ENCODE measurements at regions not wholly inside any gene's neighbourhood (a gene's known extent, or its start where the extent isn't known, plus 50 kb on each side); places are given as distances from the start of the nearest gene placed in this dataset.
"Not testable (repeated sequence)": the region's sequence is repeated elsewhere in the genome, so short reads cannot be mapped to it uniquely, and the experiment has no call there.

DNA sequence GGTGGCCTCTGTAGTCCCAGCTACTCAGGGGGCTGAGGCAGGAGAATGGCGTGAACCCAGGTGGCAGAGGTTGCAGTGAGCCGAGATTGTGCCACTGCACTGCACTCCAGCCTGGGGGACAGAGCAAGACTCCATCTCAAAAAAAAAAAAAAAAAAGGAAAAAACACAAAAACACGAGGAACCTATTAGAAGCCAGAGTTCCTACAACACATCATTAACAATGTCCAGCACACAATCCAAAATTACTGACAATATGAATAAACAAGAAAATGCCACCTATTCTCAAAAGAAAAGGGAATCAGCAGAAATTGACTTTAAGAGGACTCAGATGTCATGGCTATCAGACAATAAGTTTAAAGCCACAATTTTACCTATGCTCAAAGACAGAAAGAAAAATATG, 57.3 kb upstream of the HS3ST3A1 start:
- not testable (repeated sequence) for DNase-seq (ENCODE audit: extremely low spot score); H3K27ac ChIP-seq (ENCODE audit: low read depth); H3K4me3 ChIP-seq (ENCODE audit: low read depth, low read length); H3K4me1 ChIP-seq (ENCODE audit: insufficient read depth); H3K36me3 ChIP-seq (ENCODE audit: insufficient read depth)
- 88% methylated on average over 3 of the region's 3 CpGs for WGBS

DNA sequence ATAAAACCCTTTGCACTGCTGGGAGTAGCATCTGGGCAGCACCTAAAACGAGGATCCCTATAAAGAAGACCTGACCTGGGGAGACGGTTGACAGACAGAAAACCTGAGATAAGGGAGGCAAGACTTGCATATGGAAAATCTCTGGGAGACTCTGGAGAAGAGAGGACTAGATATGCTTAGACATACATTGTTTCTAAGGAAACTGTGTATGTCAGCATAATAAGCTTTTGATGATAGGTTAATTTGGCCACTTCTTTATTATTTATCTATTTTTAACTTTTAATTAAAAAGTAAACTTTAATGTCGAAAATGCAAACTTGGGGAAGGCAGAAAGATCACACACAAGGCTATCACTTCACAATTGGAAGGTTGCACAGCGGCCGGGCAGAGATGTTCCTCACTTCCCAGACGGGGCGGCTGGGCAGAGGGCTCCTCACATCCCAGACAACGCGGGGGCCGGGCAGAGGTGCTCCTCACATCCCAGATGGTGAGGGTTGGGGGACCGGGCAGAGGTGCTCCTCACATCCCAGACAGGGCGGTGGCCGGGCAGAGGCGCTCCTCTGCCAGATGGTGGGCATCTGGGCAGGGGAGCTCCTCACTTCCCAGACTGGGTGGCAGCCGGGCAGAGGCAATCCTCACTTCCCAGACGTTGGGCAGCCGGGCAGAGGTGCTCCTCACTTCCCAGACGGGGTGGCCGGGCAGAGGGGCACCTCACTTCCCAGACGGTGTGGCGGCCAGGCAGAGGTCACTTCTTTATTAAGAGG, 64.3 kb upstream of the HS3ST3A1 start:
- DNase-seq (ENCODE audit: extremely low spot score), result no peak
- Histone ChIP-seq H3K36me3 (ENCODE audit: insufficient read depth) (no peaks in the 10 kb centered on the region), H3K27ac (ENCODE audit: low read depth) (no peak overlapping the region), H3K4me1 (ENCODE audit: insufficient read depth) (no peaks in the 10 kb centered on the region), H3K4me3 (ENCODE audit: low read depth, low read length) (no peak overlapping the region)
- 91% methylated on average over 21 of the region's 21 CpGs for WGBS

- WGBS, result 63% methylated on average over 3 of the region's 3 CpGs
- no peak for DNase-seq (ENCODE audit: extremely low spot score)
- Histone ChIP-seq H3K4me1 (ENCODE audit: insufficient read depth) (no peaks in the 10 kb centered on the region), H3K4me3 (ENCODE audit: low read depth, low read length) (no peak overlapping the region), H3K27ac (ENCODE audit: low read depth) (no peak overlapping the region), H3K36me3 (ENCODE audit: insufficient read depth) (no peaks in the 10 kb centered on the region)
Measured at GRCh38 chr17:13671341-13671740, 69.6 kb upstream of the HS3ST3A1 start.

GRCh38 chr17:13671771-13672170, 70.0 kb upstream of the HS3ST3A1 start:
- Histone ChIP-seq H3K36me3 (ENCODE audit: insufficient read depth) (no peaks in the 10 kb centered on the region), H3K4me1 (ENCODE audit: insufficient read depth) (no peaks in the 10 kb centered on the region), H3K4me3 (ENCODE audit: low read depth, low read length) (no peak overlapping the region), H3K27ac (ENCODE audit: low read depth) (no peak overlapping the region)
- WGBS, result 77% methylated on average over 8 of the region's 8 CpGs
- no peak for DNase-seq (ENCODE audit: extremely low spot score)

DNA sequence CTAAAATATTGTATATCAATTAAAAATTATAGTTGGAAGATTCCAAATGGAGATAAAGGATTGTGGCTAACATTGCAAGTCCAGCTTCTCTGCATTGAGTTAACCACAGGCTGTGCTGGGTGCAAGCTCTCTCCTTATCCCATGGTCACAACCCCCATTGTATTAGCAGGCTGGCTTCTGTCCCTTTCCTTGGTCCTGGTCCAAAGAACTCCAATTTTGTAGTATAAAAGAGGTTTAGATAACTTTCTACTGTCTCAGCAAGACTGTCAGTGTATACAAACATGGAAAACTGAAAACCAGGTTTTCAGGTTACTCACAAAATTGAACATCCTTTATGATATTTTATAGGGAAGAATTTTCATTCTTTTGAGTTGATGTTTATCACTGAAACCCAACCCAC, 76.6 kb upstream of the HS3ST3A1 start:
- Histone ChIP-seq H3K4me3 (ENCODE audit: low read depth, low read length) (no peak overlapping the region), H3K27ac (ENCODE audit: low read depth) (no peak overlapping the region), H3K4me1 (ENCODE audit: insufficient read depth) (no peaks in the 10 kb centered on the region), H3K36me3 (ENCODE audit: insufficient read depth) (no peaks in the 10 kb centered on the region)
- DNase-seq (ENCODE audit: extremely low spot score), result no peak

DNA sequence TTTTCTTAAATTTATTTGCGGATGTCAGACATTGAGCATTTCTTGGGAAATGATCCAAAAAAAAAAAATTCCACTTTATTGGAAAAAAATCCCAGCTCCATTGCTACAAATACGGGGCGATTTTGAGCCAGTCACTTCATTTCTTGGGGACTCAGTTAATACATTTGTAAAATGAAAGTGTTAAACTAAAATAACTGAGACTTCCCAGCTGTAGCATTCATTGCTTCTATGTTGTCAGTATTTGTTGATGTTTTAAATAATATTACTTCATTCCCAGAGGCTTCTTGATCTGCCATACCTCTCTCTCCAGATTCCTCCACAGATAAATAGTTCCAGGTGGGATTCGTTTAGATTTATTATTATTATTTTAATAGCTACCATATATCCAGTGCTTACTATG, 77.1 kb upstream of the HS3ST3A1 start:
- H3K4me1 ChIP-seq (ENCODE audit: insufficient read depth), result no peaks in the 10 kb centered on the region
- no peak overlapping the region for H3K27ac ChIP-seq (ENCODE audit: low read depth)
- H3K4me3 ChIP-seq (ENCODE audit: low read depth, low read length), result no peak overlapping the region
- DNase-seq (ENCODE audit: extremely low spot score), result no peak
- 40% methylated on average over 4 of the region's 4 CpGs for WGBS
- no peaks in the 10 kb centered on the region for H3K36me3 ChIP-seq (ENCODE audit: insufficient read depth)

GRCh38 chr17:13688716-13689115, 87.0 kb upstream of the HS3ST3A1 start:
- 87% methylated on average over 3 of the region's 3 CpGs for WGBS
- Histone ChIP-seq H3K4me3 (ENCODE audit: low read depth, low read length) (no peak overlapping the region), H3K27ac (ENCODE audit: low read depth) (no peak overlapping the region), H3K4me1 (ENCODE audit: insufficient read depth) (no peaks in the 10 kb centered on the region), H3K36me3 (ENCODE audit: insufficient read depth) (no peaks in the 10 kb centered on the region)
- DNase-seq (ENCODE audit: extremely low spot score), result no peak

DNA sequence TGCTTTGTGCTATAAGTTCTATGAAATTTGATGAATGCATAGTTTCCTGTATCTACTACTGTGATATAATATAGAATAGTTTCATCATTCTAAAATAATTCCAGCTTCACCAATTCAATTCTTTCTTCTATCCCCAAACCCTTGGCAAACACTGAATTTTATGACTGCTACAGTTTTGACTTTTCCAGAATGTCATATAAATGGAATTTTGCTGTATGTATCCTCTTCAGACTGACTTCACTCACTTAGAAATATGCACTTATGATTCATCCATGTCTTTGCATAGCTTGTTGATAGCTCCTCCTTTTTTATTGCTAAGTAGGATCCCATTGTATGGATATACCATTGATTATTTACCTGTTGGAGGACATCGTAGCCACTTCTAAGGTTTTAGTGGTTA, 89.1 kb upstream of the HS3ST3A1 start:
- no peak overlapping the region for H3K4me3 ChIP-seq (ENCODE audit: low read depth, low read length)
- no peak for DNase-seq (ENCODE audit: extremely low spot score)
- H3K4me1 ChIP-seq (ENCODE audit: insufficient read depth), result no peaks in the 10 kb centered on the region
- no peak overlapping the region for H3K27ac ChIP-seq (ENCODE audit: low read depth)
- 90% methylated on average over 1 of the region's 1 CpG for WGBS
- no peaks in the 10 kb centered on the region for H3K36me3 ChIP-seq (ENCODE audit: insufficient read depth)

DNA sequence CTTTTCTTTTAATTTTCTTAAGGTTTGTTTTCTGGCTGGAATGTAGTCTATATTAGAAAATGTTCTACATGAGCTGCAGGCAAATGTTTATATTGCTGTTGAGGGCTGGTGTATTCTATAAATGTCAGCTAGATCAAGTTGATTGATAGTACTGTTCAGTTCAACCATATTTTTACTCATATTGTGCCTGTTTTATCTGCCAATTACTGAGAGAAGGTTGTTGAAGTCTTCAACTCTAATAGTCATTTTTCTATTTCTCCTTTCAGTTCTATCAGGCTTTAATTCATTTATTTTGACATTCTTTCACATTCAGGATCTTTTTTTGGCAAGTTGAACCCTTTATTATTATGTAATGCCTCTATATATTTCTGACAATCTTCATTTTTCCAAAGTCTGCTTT, 93.2 kb upstream of the HS3ST3A1 start:
- no peaks in the 10 kb centered on the region for H3K36me3 ChIP-seq (ENCODE audit: insufficient read depth)
- DNase-seq (ENCODE audit: extremely low spot score), result no peak
- no peak overlapping the region for H3K27ac ChIP-seq (ENCODE audit: low read depth)
- no peaks in the 10 kb centered on the region for H3K4me1 ChIP-seq (ENCODE audit: insufficient read depth)
- H3K4me3 ChIP-seq (ENCODE audit: low read depth, low read length), result no peak overlapping the region

GRCh38 chr17:13698832-13699231, 97.1 kb upstream of the HS3ST3A1 start:
- Histone ChIP-seq H3K4me1 (ENCODE audit: insufficient read depth) (no peaks in the 10 kb centered on the region), H3K4me3 (ENCODE audit: low read depth, low read length) (no peak overlapping the region), H3K36me3 (ENCODE audit: insufficient read depth) (no peaks in the 10 kb centered on the region), H3K27ac (ENCODE audit: low read depth) (no peak overlapping the region)
- no peak for DNase-seq (ENCODE audit: extremely low spot score)
- WGBS, result 91% methylated on average over 3 of the region's 3 CpGs

- DNase-seq (ENCODE audit: extremely low spot score), result no peak
- 69% methylated on average over 2 of the region's 2 CpGs for WGBS
- no peaks in the 10 kb centered on the region for H3K4me1 ChIP-seq (ENCODE audit: insufficient read depth)
- H3K36me3 ChIP-seq (ENCODE audit: insufficient read depth), result no peaks in the 10 kb centered on the region
- H3K4me3 ChIP-seq (ENCODE audit: low read depth, low read length), result no peak overlapping the region
- no peak overlapping the region for H3K27ac ChIP-seq (ENCODE audit: low read depth)
Measured at GRCh38 chr17:13699261-13699660, 97.5 kb upstream of the HS3ST3A1 start.

GRCh38 chr17:13702266-13702665, 100.5 kb upstream of the HS3ST3A1 start:
- no peak for DNase-seq (ENCODE audit: extremely low spot score)
- Histone ChIP-seq H3K36me3 (ENCODE audit: insufficient read depth) (no peaks in the 10 kb centered on the region), H3K27ac (ENCODE audit: low read depth) (no peak overlapping the region), H3K4me1 (ENCODE audit: insufficient read depth) (no peaks in the 10 kb centered on the region), H3K4me3 (ENCODE audit: low read depth, low read length) (no peak overlapping the region)
- 31% methylated on average over 1 of the region's 1 CpG for WGBS

- no peak for DNase-seq (ENCODE audit: extremely low spot score)
- Histone ChIP-seq H3K36me3 (ENCODE audit: insufficient read depth) (no peaks in the 10 kb centered on the region), H3K4me1 (ENCODE audit: insufficient read depth) (no peaks in the 10 kb centered on the region), H3K4me3 (ENCODE audit: low read depth, low read length) (no peak overlapping the region), H3K27ac (ENCODE audit: low read depth) (no peak overlapping the region)
- 47% methylated on average over 1 of the region's 1 CpG for WGBS
Measured at GRCh38 chr17:13704333-13704732, 102.6 kb upstream of the HS3ST3A1 start.

GRCh38 chr17:13705221-13705620, 103.5 kb upstream of the HS3ST3A1 start:
- no peak for DNase-seq (ENCODE audit: extremely low spot score)
- H3K4me1 ChIP-seq (ENCODE audit: insufficient read depth), result no peaks in the 10 kb centered on the region
- no peak overlapping the region for H3K27ac ChIP-seq (ENCODE audit: low read depth)
- no peaks in the 10 kb centered on the region for H3K36me3 ChIP-seq (ENCODE audit: insufficient read depth)
- 74% methylated on average over 7 of the region's 7 CpGs for WGBS
- no peak overlapping the region for H3K4me3 ChIP-seq (ENCODE audit: low read depth, low read length)

DNA sequence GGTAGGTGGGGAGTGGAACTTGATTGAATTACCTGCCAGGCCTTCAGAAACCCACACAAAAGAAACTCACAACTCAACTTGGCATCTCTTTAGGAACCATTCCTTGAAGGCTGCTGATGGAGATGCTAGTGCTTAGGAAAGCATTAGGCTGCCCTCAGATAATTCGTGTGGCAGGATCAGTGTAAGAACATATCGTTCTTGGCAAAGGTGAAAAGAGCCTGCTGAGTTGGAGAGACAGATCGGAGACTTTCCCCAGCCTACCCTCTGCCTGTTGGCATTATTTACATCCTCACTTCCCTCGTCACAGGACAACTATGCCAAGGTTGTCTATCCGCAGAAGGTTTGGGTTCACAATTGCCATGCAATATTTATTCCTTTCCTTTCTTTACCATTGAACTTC, 120.0 kb upstream of the HS3ST3A1 start:
- H3K36me3 ChIP-seq (ENCODE audit: insufficient read depth), result no peaks in the 10 kb centered on the region
- H3K27ac ChIP-seq (ENCODE audit: low read depth), result no peak overlapping the region
- H3K4me3 ChIP-seq (ENCODE audit: low read depth, low read length), result no peak overlapping the region
- no peak for DNase-seq (ENCODE audit: extremely low spot score)
- no peaks in the 10 kb centered on the region for H3K4me1 ChIP-seq (ENCODE audit: insufficient read depth)
- WGBS, result 76% methylated on average over 5 of the region's 5 CpGs
